Neural progenitor cell (in vitro differentiated cells): ENCODE measurements at regions not wholly inside any gene's neighbourhood (a gene's known extent, or its start where the extent isn't known, plus 50 kb on each side); places are given as distances from the start of the nearest gene placed in this dataset.

ENCODE experiments used
- CTCF ChIP-seq: fragments of 200-600 bp; sonication (generic); IDR thresholded peaks from 2 replicates; pipeline ENCODE4 v1.5.1; 2017; ENCODE audit warnings: antibody characterized with exemption, mild to moderate bottlenecking
- EZH2 ChIP-seq: fragments of 200-600 bp; sonication (generic); IDR thresholded peaks from 2 replicates; pipeline ENCODE4 v1.6.1; 2017; ENCODE audit warnings: antibody characterized with exemption, mild to moderate bottlenecking, moderate library complexity

- TF ChIP-seq CTCF, result no peak
- no peak for TF ChIP-seq EZH2
These were observed 252.9 kb upstream of the SOX2 start for GRCh38 chr3:181458857-181459256.
